ENCODE measurements at regions not wholly inside any gene's neighbourhood (a gene's known extent, or its start where the extent isn't known, plus 50 kb on each side); places are given as distances from the start of the nearest gene placed in this dataset.

GRCh38 chr6:3938715-3939367, 89.7 kb downstream of the FAM50B start:
- TF ChIP-seq EP300 (IDR thresholded peaks at IDR 0.05) (no peak), POLR2AphosphoS5 (IDR thresholded peaks at IDR 0.05) (no peak)

All from upper lobe of left lung (tissue), 4 donors.